PC-3 (cell line): ENCODE measurements at regions not wholly inside any gene's neighbourhood (a gene's known extent, or its start where the extent isn't known, plus 50 kb on each side); places are given as distances from the start of the nearest gene placed in this dataset.

ENCODE experiments used
- EZH2 ChIP-seq: fragments of 300-600 bp; sonication (generic); IDR thresholded peaks from one replicate; pipeline ENCODE4 v1.6.1; 2017; ENCODE audit warnings: antibody characterized with exemption, mild to moderate bottlenecking, low read length; ENCODE audit not compliant: unreplicated experiment
- EZH2phosphoT487 ChIP-seq: fragments of 300-600 bp; sonication (generic); IDR thresholded peaks from 2 replicates; pipeline ENCODE4 v1.6.1; 2018; ENCODE audit warnings: mild to moderate bottlenecking, antibody characterized with exemption, low read length, borderline replicate concordance
- TF ChIP-seq, protein P1 (sequence below): fragments of 300-600 bp; sonication (generic); conservative IDR thresholded peaks from 2 replicates; pipeline ENCODE4 v1.5.1; 2017; ENCODE audit warnings: antibody characterized with exemption, low read depth, mild to moderate bottlenecking, low read length

DNA sequence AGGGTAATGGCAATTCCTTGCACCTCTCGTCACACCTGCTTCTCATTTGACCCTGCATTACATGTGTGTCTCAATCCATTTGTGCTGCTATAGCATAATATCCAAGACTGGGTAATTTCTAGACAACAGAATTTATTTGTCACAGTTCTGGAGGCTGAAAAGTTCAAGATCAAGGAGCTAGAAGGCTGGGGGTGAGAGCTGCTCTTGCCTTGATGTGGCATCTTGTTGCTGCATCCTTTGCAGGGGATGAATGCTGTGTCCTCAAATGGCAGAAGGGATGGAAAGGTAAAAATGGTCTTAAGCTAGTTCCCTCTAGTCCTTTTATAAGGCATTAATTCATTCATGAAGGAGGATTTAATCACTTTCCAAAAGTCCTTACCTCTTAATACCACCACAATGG lies 323.7 kb upstream of the RPS23 start:
- TF ChIP-seq, protein P1, sequence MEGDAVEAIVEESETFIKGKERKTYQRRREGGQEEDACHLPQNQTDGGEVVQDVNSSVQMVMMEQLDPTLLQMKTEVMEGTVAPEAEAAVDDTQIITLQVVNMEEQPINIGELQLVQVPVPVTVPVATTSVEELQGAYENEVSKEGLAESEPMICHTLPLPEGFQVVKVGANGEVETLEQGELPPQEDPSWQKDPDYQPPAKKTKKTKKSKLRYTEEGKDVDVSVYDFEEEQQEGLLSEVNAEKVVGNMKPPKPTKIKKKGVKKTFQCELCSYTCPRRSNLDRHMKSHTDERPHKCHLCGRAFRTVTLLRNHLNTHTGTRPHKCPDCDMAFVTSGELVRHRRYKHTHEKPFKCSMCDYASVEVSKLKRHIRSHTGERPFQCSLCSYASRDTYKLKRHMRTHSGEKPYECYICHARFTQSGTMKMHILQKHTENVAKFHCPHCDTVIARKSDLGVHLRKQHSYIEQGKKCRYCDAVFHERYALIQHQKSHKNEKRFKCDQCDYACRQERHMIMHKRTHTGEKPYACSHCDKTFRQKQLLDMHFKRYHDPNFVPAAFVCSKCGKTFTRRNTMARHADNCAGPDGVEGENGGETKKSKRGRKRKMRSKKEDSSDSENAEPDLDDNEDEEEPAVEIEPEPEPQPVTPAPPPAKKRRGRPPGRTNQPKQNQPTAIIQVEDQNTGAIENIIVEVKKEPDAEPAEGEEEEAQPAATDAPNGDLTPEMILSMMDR, result no peak
- TF ChIP-seq EZH2phosphoT487, result no peak
- TF ChIP-seq EZH2, result no peak
